T-helper 2 cell (primary cell): ENCODE measurements at regions not wholly inside any gene's neighbourhood (a gene's known extent, or its start where the extent isn't known, plus 50 kb on each side); places are given as distances from the start of the nearest gene placed in this dataset.

Experiments
- DNase-seq, 5 experiments: peaks; one replicate each; pipeline versions ENCODE4 v3.0.0 to v3.0.0-alpha.2; 2012 to 2022

DNA sequence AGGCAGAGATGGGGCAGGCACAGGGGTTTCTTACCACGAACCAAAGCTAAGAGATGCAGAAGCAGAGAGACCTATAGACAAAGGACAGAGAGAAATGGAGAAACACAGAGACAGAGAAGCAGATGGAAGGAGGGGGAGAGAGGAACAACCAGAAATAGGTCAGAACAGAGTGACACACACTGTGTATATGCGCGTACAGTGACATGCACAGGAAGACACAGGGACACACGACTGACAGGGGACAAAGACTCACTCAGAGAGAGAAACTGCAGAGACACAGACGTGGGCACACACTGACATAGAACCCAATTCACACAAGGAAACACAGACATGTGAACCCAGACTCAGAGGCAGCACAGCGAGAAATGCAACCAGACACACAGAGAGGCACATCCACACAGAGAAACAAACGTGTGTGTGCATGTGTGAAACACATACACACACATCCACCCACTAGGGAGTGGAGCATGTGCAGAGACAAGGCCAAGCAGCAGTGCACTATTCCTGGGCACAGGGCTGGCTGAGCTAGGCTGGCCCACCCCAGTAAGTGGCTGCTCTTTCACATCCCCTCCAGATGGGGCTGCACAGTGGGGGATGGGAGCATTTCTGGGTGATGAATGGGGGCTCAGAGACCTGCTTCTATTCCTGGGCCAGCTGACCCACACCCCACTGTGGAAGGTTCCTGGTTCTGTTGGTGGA is 123.4 kb upstream of the CSF3R start:
- peak in 1 of 5 experiments; percentile 16 for DNase-seq

GRCh38 chr1:36603461-36603860 is 120.7 kb upstream of the CSF3R start:
- DNase-seq = no peak

GRCh38 chr1:36602184-36602583 is 119.5 kb upstream of the CSF3R start:
- DNase-seq = no peak

- DNase-seq = no peak
These were observed 117.1 kb upstream of the CSF3R start for GRCh38 chr1:36599828-36600227.

DNA sequence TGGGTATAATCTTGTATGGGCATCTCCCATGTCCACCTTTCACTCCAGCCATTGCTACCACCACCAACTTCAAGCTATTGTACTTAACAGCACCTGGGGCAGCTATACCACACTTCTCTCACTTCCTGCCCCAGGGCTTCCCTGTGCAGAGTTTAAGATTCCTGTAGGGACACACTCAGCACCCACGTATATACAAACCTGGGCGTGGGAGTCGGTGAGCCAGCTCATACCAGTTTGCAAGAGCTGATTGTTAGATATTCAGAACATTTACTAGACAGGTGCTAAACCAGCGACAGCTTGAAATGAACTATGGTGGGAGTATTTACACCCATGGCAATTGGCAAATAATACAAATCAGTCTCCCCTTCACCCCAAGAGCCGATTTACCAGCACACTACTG is 114.8 kb upstream of the CSF3R start:
- DNase-seq = no peak

DNA sequence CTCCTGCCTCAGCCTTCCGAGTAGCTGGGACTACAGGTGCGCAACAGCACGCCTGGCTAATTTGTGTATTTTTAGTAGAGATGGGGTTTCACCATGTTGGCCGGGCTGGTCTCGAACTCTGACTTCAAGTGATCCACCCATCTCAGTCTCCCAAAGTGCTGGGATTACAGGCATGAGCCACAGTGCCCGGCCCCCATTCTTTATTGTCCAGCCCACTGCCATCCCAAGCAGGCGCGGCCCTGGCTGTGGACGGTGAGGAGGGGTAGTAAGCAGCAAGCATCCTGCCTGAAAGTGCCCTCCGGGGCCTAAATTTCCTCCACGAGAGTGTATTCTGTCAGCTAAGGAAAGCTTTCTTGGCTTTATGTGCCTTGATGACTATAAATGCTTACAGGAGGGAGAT is 113.2 kb upstream of the CSF3R start:
- DNase-seq = no peak

- no peak for DNase-seq
These were observed 112.6 kb upstream of the CSF3R start for GRCh38 chr1:36595349-36595748.

DNA sequence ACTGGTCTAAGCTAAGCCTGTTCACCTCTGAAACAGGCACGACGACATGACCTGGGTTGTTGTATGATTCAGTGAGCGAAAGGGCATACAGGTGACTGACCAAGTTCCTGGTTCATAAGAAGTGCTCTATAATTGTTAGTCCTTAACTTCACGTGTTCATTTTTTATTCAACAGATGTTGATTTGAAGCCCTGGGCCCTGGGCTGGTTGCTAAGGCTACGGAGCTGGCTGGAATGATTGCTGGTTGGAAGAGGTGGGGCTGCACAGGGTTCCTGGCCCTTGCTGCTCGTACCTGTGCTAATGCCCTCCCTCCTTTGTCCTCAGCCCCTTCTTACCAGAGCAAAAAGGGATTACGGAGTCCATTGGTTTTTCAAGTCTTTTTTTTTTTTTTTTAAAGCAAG is 111.3 kb upstream of the CSF3R start:
- no peak for DNase-seq

GRCh38 chr1:36591278-36591677 is 108.6 kb upstream of the CSF3R start:
- no peak for DNase-seq

GRCh38 chr1:36590771-36591170 is 108.1 kb upstream of the CSF3R start:
- DNase-seq = no peak

DNA sequence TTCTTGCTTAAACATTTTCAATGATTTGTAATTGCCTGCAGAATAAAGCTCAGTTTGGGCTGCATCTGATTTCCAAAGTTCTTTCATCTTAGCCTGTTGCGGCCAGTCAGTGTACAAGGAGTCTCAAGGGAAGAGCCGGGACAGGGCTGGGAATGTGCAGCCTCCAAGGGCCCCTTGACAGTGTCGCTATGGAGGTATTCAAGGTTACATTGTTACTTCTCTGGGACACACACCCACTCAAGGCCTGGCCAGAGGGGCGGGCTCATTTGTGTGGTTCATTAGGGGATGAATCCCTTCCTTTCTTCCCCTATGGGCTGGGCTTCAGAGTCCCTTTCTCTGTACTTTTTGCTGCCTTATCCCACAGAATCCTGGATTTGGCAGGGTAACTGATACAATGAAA is 107.6 kb upstream of the CSF3R start:
- DNase-seq = no peak

DNA sequence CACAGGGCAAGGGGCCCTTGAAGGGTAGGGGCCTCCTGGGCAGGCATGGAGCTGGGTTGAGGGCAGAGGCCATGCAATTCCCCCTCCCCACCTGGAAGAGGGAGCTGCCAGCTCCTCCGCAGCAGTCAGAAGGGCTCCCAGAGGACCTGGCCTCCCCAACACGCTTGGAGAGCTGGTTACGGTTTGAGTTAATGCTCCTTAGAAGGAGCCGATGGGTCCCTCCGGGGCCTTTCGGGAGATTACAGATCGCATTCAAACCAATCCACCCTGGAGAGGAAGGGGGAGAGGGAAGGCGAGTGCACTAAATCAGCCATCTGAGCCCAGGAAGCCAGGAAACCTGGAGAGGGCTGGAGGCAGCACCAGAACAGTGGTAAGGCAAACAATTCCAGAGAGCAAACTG is 106.3 kb upstream of the CSF3R start:
- no peak for DNase-seq

GRCh38 chr1:36585569-36586548 is 103.1 kb upstream of the CSF3R start:
- DNase-seq = no peak

GRCh38 chr1:36584874-36585453 is 102.3 kb upstream of the CSF3R start:
- DNase-seq = no peak

GRCh38 chr1:36583980-36584782 is 101.5 kb upstream of the CSF3R start:
- DNase-seq = no peak

DNA sequence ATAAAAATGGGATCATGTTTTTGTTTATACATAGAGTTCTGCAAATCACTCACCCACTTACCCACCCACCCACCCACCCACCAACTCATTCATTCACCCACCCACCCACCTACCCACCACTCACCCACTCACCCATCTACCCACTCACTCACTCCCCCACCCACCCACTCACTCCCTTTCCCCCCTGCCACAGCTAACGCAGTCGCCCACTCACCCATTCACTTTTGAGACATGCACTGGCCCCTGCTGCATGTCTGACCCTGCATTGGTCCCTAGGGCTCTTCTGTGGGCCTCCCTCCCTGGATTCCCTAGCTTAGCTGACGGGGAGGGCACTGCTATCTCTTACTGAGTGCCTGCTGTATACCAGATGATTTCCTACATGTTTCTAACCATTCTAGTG is 100.4 kb upstream of the CSF3R start:
- DNase-seq = no peak

DNA sequence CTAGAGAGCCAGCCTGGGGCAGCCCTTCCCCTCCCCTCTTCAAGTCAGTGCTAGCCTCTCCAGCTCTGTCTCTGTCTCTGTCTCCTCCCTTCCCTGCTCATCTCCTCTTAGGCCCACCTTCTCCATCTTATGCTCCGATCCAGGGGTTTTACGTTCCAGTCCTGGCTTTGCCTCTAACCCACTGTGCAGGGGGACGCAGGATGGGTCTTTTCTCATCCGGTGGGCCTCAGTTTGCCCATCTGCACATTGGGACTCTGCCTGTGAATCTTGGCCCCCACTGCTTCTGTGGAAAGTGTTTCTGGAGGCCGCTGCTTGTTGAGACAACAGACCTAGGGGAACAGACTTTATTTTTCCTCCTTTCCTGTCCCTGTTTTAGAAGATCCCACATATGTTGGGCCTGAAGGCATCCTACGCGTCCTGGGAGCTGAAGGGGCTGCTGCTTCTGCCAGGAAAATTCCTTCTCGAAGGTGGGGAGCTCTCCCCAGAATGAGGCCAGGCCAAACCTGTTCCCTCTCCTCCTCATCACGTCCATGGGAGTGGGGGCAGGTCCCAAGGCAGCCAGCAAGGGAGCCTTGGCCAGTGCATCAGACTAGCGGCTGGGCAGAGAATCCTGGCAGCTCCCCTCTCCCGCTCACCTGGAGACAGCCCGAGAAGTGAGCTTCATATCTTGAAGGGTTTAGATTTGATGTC is 99.5 kb upstream of the CSF3R start:
- DNase-seq = no peak

GRCh38 chr1:36580524-36580923 is 97.8 kb upstream of the CSF3R start:
- DNase-seq = no peak

GRCh38 chr1:36579039-36579438 is 96.3 kb upstream of the CSF3R start:
- no peak for DNase-seq

GRCh38 chr1:36576551-36577110 is 93.9 kb upstream of the CSF3R start:
- DNase-seq = no peak

GRCh38 chr1:36576118-36576517 is 93.4 kb upstream of the CSF3R start:
- peak in 4 of 5 experiments; percentile 10 to 33 (median 19) for DNase-seq

DNA sequence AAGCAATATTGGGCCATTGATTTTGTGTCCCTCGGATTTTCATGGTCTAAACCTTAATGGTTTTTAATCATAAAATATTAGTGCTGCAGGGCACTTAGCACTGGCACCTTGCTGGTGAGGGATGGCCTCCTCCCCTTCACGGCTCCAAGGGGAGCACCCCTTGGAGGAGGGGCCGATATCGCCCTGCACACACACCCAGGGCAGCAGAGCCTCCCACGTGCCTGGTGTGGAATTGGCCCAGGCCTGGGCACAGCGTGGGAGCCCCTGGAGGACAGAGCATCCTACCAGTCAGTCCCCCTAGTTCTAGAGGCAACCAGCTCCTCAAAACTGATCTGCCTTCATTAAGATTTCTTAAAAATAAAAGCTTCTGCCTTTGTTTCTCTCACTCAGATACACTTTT is 90.7 kb upstream of the CSF3R start:
- DNase-seq = no peak
